ENCODE measurements at regions not wholly inside any gene's neighbourhood (a gene's known extent, or its start where the extent isn't known, plus 50 kb on each side); places are given as distances from the start of the nearest gene placed in this dataset.

- H3K4ac ChIP-seq (ENCODE audit: low read depth, low read length) = no peak overlapping the region
- dilution Hi-C loops (cut with HindIII; ENCODE audit: low sequenced_read_pairs, unreplicated experiment) (no loop called here), intact Hi-C loops (cut with micrococcal nuclease) (loop anchor here (1.0 kb wide), 2 partner anchors 108 to 252 kb away; no protein-coding TSS in a partner anchor), in situ Hi-C loops (cut with MboI; ENCODE audit: low sequenced_read_pairs) (no loop called here)
- no peak overlapping the region for H3K4me3 ChIP-seq (ENCODE audit: insufficient read depth, low read depth, low read length)
- ChIA-PET CTCF (no interaction called here), POLR2A (ENCODE audit: unreplicated experiment) (no interaction called here)
- no peak overlapping the region for H4K8ac ChIP-seq (ENCODE audit: low read depth in 2 of 2, low read length in 2 of 2)
- no peak overlapping the region for H3K56ac ChIP-seq (ENCODE audit: extremely low read depth, insufficient read depth, low read length)
- BruUV-seq (replicated peaks) = no TSS peak
- H3K14ac ChIP-seq (replicated peaks; ENCODE audit: low read depth, low read length) = no peak overlapping the region
- H3K4me2 ChIP-seq (ENCODE audit: low read depth, low read length) = no peak overlapping the region
- no peak overlapping the region for H3K27ac ChIP-seq (ENCODE audit: insufficient read depth, low read length)
- H3K9me3 ChIP-seq (ENCODE audit: control insufficient read depth, insufficient read depth, low read length) = no peaks in the 10 kb centered on the region
- no peaks in the 10 kb centered on the region for H4K20me1 ChIP-seq (ENCODE audit: insufficient read depth, low read length)
- H4K91ac ChIP-seq (ENCODE audit: insufficient read depth, low read depth, low read length) = no peak overlapping the region
- H2AFZ ChIP-seq (replicated peaks; ENCODE audit: low read length, poor library complexity) = no peak overlapping the region
- H3K18ac ChIP-seq (ENCODE audit: low read depth, low read length) = no peak overlapping the region
- H3K9me1 ChIP-seq (ENCODE audit: insufficient read depth, low read length) = no peaks in the 10 kb centered on the region
- H2BK5ac ChIP-seq (ENCODE audit: low read depth, low read length, poor library complexity, severe bottlenecking) = no peak overlapping the region
- H2BK120ac ChIP-seq (ENCODE audit: low read depth, low read length) = no peak overlapping the region
- DNase-seq (peak; percentile 13), ATAC-seq (ENCODE audit: low read depth) (no peak)
- H2BK15ac ChIP-seq (ENCODE audit: low read depth, low read length) = no peak overlapping the region
- no peak overlapping the region for H2AK5ac ChIP-seq (ENCODE audit: low read depth, low read length)
- WGBS, 2 experiments (ENCODE audit: extremely low coverage in 2 of 2, insufficient read length in 1 of 2) = no CpG with 5 or more reads among the region's 8 CpGs
- no peak overlapping the region for H2AK9ac ChIP-seq (replicated peaks; ENCODE audit: low read depth, low read length, poor library complexity)
- no peak overlapping the region for H4K5ac ChIP-seq (ENCODE audit: low read depth, low read length)
- TF ChIP-seq CTCF (conservative IDR thresholded peaks at IDR 0.05; ENCODE audit: low read depth, low read length) (peak; percentile 44), RAD21 (IDR thresholded peaks at IDR 0.05; ENCODE audit: low read length) (peak; percentile 35), RCOR1 (IDR thresholded peaks at IDR 0.05; ENCODE audit: insufficient replicate concordance, low read length) (no peak), SMC3 (IDR thresholded peaks at IDR 0.05; ENCODE audit: low read depth, low read length) (peak; percentile 57)
- no peak overlapping the region for H3K9ac ChIP-seq (ENCODE audit: low read depth, low read length)
- no peaks in the 10 kb centered on the region for H3K79me1 ChIP-seq (ENCODE audit: low read depth in 1 of 2, low read length in 2 of 2)
- no peaks in the 10 kb centered on the region for H3K4me1 ChIP-seq (ENCODE audit: control insufficient read depth, insufficient read depth, low read length)
- H2BK20ac ChIP-seq (ENCODE audit: low read depth, low read length) = no peak overlapping the region
- H3K36me3 ChIP-seq (ENCODE audit: control insufficient read depth, insufficient read depth, low read length) = no peaks in the 10 kb centered on the region
- peaks cover 11% of the 10 kb centered on the region for H3K27me3 ChIP-seq (ENCODE audit: control insufficient read depth, insufficient read depth, low read length)
- no peak overlapping the region for H3K23ac ChIP-seq (ENCODE audit: low read depth, low read length)
These were observed 103.4 kb upstream of the PAK3 start for GRCh38 chrX:110992611-110993010.
